ENCODE measurements at regions not wholly inside any gene's neighbourhood (a gene's known extent, or its start where the extent isn't known, plus 50 kb on each side); places are given as distances from the start of the nearest gene placed in this dataset.

- DNase-seq (ENCODE audit: low read depth, low spot score), result no peak
- TF ChIP-seq CTCF (IDR thresholded peaks at IDR 0.05; ENCODE audit: low read depth, low read length), result no peak
- no peaks in the 10 kb centered on the region for H3K9me3 ChIP-seq (ENCODE audit: control insufficient read depth, insufficient read depth, low read length)
- ChIA-PET CTCF (no interaction called here), POLR2A (no interaction called here)
- peaks cover 24% of the 10 kb centered on the region for H3K27me3 ChIP-seq (ENCODE audit: control insufficient read depth, insufficient read depth, low read length)
- H3K4me3 ChIP-seq (ENCODE audit: low read depth, low read length), result no peak overlapping the region
- H3K27ac ChIP-seq (ENCODE audit: low read depth, low read length), result no peak overlapping the region
Observed at GRCh38 chr6:4677011-4677750, 99.0 kb upstream of the CDYL start.

- no peak for DNase-seq (ENCODE audit: low read depth, low spot score)
- POLR2A ChIA-PET, result no interaction called here
- Histone ChIP-seq H3K27me3 (ENCODE audit: control insufficient read depth, insufficient read depth, low read length) (peaks cover 19% of the 10 kb centered on the region), H3K4me3 (ENCODE audit: low read depth, low read length) (no peak overlapping the region), H3K9me3 (ENCODE audit: control insufficient read depth, insufficient read depth, low read length) (no peaks in the 10 kb centered on the region), H3K27ac (ENCODE audit: low read depth, low read length) (no peak overlapping the region)
- no peak for TF ChIP-seq CTCF (IDR thresholded peaks at IDR 0.05; ENCODE audit: low read depth, low read length)
- CTCF ChIA-PET, result no interaction called here
Observed at GRCh38 chr6:4676016-4676415, 100.2 kb upstream of the CDYL start.

- ChIA-PET POLR2A (no interaction called here), CTCF (no interaction called here)
- Histone ChIP-seq H3K4me3 (ENCODE audit: low read depth, low read length) (no peak overlapping the region), H3K27me3 (ENCODE audit: control insufficient read depth, insufficient read depth, low read length) (peaks cover 19% of the 10 kb centered on the region), H3K27ac (ENCODE audit: low read depth, low read length) (no peak overlapping the region), H3K9me3 (ENCODE audit: control insufficient read depth, insufficient read depth, low read length) (no peaks in the 10 kb centered on the region)
- DNase-seq (ENCODE audit: low read depth, low spot score), result no peak
- no peak for TF ChIP-seq CTCF (IDR thresholded peaks at IDR 0.05; ENCODE audit: low read depth, low read length)
Observed at GRCh38 chr6:4675121-4675520, 101.1 kb upstream of the CDYL start.

GRCh38 chr6:4673861-4674260, 102.3 kb upstream of the CDYL start:
- Histone ChIP-seq H3K27me3 (ENCODE audit: control insufficient read depth, insufficient read depth, low read length) (peaks cover 19% of the 10 kb centered on the region), H3K27ac (ENCODE audit: low read depth, low read length) (no peak overlapping the region), H3K4me3 (ENCODE audit: low read depth, low read length) (no peak overlapping the region), H3K9me3 (ENCODE audit: control insufficient read depth, insufficient read depth, low read length) (no peaks in the 10 kb centered on the region)
- CTCF ChIA-PET, result no interaction called here
- POLR2A ChIA-PET, result no interaction called here
- DNase-seq (ENCODE audit: low read depth, low spot score), result no peak
- no peak for TF ChIP-seq CTCF (IDR thresholded peaks at IDR 0.05; ENCODE audit: low read depth, low read length)

- H3K27me3 ChIP-seq (ENCODE audit: control insufficient read depth, insufficient read depth, low read length), result peaks cover 18% of the 10 kb centered on the region
- CTCF ChIA-PET, result interaction anchor here (0.7 kb wide), 1 partner anchor 292 kb away, joined by 3 read pairs; no protein-coding TSS in a partner anchor
- H3K4me3 ChIP-seq (ENCODE audit: low read depth, low read length), result no peak overlapping the region
- DNase-seq (ENCODE audit: low read depth, low spot score), result no peak
- H3K27ac ChIP-seq (ENCODE audit: low read depth, low read length), result no peak overlapping the region
- no peaks in the 10 kb centered on the region for H3K9me3 ChIP-seq (ENCODE audit: control insufficient read depth, insufficient read depth, low read length)
- TF ChIP-seq CTCF (IDR thresholded peaks at IDR 0.05; ENCODE audit: low read depth, low read length), result no peak
- POLR2A ChIA-PET, result no interaction called here
Observed at GRCh38 chr6:4672772-4673171, 103.4 kb upstream of the CDYL start.
